ENCODE measurements at regions not wholly inside any gene's neighbourhood (a gene's known extent, or its start where the extent isn't known, plus 50 kb on each side); places are given as distances from the start of the nearest gene placed in this dataset.

- no peaks in the 10 kb centered on the region for H3K4me1 ChIP-seq (ENCODE audit: control insufficient read depth in 2 of 2, insufficient read depth in 2 of 2, low read length in 2 of 2)
- ChIA-PET CTCF (no interaction called here), POLR2A (no interaction called here)
- intact Hi-C loops (cut with micrococcal nuclease) = no loop called here
- H3K27ac ChIP-seq (ENCODE audit: low read length in 2 of 2) = no peak overlapping the region
- H3K9me3 Mint-ChIP-seq (ENCODE audit: insufficient read depth) = no peaks in the 10 kb centered on the region
- H3K4me3 ChIP-seq (ENCODE audit: control extremely low read depth in 1 of 5, extremely low read depth in 1 of 5, insufficient read depth in 1 of 5, low read depth in 2 of 5, low read length in 4 of 5) = no peak overlapping the region
- no peak overlapping the region for H3K4me2 ChIP-seq (replicated peaks; ENCODE audit: low read depth, low read length, poor library complexity, severe bottlenecking)
- no peak overlapping the region for H3K27ac Mint-ChIP-seq
- H3K27me3 ChIP-seq (replicated peaks in 1 of 4; ENCODE audit: control extremely low read depth in 1 of 4, control insufficient read depth in 3 of 4, insufficient read depth in 4 of 4, low read length in 3 of 4) = no peaks in the 10 kb centered on the region
- H3K79me2 ChIP-seq (ENCODE audit: control insufficient read depth, insufficient read depth, low read length) = no peaks in the 10 kb centered on the region
- 100% methylated on average over 1 of the region's 4 CpGs for whole genome bisulfite sequencing (ENCODE audit: insufficient coverage)
- H3K9me3 ChIP-seq (ENCODE audit: control extremely low read depth in 1 of 3, control insufficient read depth in 2 of 3, insufficient read depth in 1 of 3, low read length in 2 of 3) = no peaks in the 10 kb centered on the region
- H3K27me3 Mint-ChIP-seq = no peaks in the 10 kb centered on the region
- no peak overlapping the region for H3K9ac ChIP-seq (ENCODE audit: low read length)
- no peaks in the 10 kb centered on the region for H3K36me3 ChIP-seq (replicated peaks in 1 of 2; ENCODE audit: control extremely low read depth in 1 of 2, control insufficient read depth in 1 of 2, extremely low read depth in 1 of 2, insufficient read depth in 2 of 2, low read length in 1 of 2)
- H2AFZ ChIP-seq (ENCODE audit: insufficient read depth, low read depth, low read length, poor library complexity, severe bottlenecking) = no peak overlapping the region
- H3K4me1 Mint-ChIP-seq = no peaks in the 10 kb centered on the region
- no peak for TF ChIP-seq EZH2 (IDR thresholded peaks at IDR 0.05; ENCODE audit: borderline replicate concordance, insufficient read depth, low read depth, low read length, poor library complexity, severe bottlenecking)
- TF ChIP-seq, protein P1, sequence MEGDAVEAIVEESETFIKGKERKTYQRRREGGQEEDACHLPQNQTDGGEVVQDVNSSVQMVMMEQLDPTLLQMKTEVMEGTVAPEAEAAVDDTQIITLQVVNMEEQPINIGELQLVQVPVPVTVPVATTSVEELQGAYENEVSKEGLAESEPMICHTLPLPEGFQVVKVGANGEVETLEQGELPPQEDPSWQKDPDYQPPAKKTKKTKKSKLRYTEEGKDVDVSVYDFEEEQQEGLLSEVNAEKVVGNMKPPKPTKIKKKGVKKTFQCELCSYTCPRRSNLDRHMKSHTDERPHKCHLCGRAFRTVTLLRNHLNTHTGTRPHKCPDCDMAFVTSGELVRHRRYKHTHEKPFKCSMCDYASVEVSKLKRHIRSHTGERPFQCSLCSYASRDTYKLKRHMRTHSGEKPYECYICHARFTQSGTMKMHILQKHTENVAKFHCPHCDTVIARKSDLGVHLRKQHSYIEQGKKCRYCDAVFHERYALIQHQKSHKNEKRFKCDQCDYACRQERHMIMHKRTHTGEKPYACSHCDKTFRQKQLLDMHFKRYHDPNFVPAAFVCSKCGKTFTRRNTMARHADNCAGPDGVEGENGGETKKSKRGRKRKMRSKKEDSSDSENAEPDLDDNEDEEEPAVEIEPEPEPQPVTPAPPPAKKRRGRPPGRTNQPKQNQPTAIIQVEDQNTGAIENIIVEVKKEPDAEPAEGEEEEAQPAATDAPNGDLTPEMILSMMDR (IDR thresholded peaks at IDR 0.05) = no peak
- no peaks in the 10 kb centered on the region for H4K20me1 ChIP-seq (ENCODE audit: control insufficient read depth, insufficient read depth, low read length, poor library complexity, severe bottlenecking)
- ATAC-seq (ENCODE audit: low read depth) (no peak), DNase-seq (no peak)
- no peak overlapping the region for H3K4me3 Mint-ChIP-seq
Observed at GRCh38 chr3:171526146-171526545, 65.9 kb upstream of the TNIK start.

DNA sequence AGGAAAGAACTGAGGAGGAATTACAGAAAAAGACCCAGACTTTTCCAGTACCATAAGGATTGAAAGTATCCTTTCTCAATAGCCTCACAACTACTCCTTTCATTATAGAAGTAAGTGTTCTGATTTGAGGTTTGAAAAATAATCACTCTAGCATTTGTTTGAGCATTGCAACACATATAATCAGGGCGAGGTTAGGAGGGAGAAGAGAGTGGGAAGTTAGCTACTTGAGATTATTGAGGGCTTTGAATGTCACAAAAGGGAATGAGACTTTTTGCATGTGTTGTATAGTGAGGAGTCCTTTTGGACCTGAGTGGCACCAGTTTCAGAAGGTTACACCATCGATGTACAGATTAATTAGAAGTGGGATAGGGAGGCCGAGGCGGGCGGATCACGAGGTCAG is 65.2 kb upstream of the TNIK start:
- Mint-ChIP-seq H3K27ac (no peak overlapping the region), H3K4me3 (no peak overlapping the region), H3K9me3 (ENCODE audit: insufficient read depth) (no peaks in the 10 kb centered on the region), H3K4me1 (no peaks in the 10 kb centered on the region), H3K27me3 (no peaks in the 10 kb centered on the region)
- Histone ChIP-seq H3K4me3 (ENCODE audit: control extremely low read depth in 1 of 5, extremely low read depth in 1 of 5, insufficient read depth in 1 of 5, low read depth in 2 of 5, low read length in 4 of 5) (no peak overlapping the region), H2AFZ (ENCODE audit: insufficient read depth, low read depth, low read length, poor library complexity, severe bottlenecking) (no peak overlapping the region), H3K79me2 (ENCODE audit: control insufficient read depth, insufficient read depth, low read length) (no peaks in the 10 kb centered on the region), H3K27ac (ENCODE audit: low read length in 2 of 2) (no peak overlapping the region), H3K27me3 (replicated peaks in 1 of 4; ENCODE audit: control extremely low read depth in 1 of 4, control insufficient read depth in 3 of 4, insufficient read depth in 4 of 4, low read length in 3 of 4) (no peaks in the 10 kb centered on the region), H3K9me3 (ENCODE audit: control extremely low read depth in 1 of 3, control insufficient read depth in 2 of 3, insufficient read depth in 1 of 3, low read length in 2 of 3) (no peaks in the 10 kb centered on the region), H3K4me2 (replicated peaks; ENCODE audit: low read depth, low read length, poor library complexity, severe bottlenecking) (no peak overlapping the region), H4K20me1 (ENCODE audit: control insufficient read depth, insufficient read depth, low read length, poor library complexity, severe bottlenecking) (no peaks in the 10 kb centered on the region), H3K4me1 (ENCODE audit: control insufficient read depth in 2 of 2, insufficient read depth in 2 of 2, low read length in 2 of 2) (no peaks in the 10 kb centered on the region), H3K36me3 (replicated peaks in 1 of 2; ENCODE audit: control extremely low read depth in 1 of 2, control insufficient read depth in 1 of 2, extremely low read depth in 1 of 2, insufficient read depth in 2 of 2, low read length in 1 of 2) (no peaks in the 10 kb centered on the region), H3K9ac (ENCODE audit: low read length) (no peak overlapping the region)
- no peak for ATAC-seq (ENCODE audit: low read depth)
- ChIA-PET CTCF (no interaction called here), POLR2A (no interaction called here)
- intact Hi-C loops (cut with micrococcal nuclease) = no loop called here
- 97% methylated on average over 6 of the region's 6 CpGs for WGBS (ENCODE audit: insufficient coverage)
- TF ChIP-seq, protein P1 (IDR thresholded peaks at IDR 0.05) = no peak
- no peak for TF ChIP-seq EZH2 (IDR thresholded peaks at IDR 0.05; ENCODE audit: borderline replicate concordance, insufficient read depth, low read depth, low read length, poor library complexity, severe bottlenecking)
- no peak for DNase-seq
